ENCODE measurements at regions not wholly inside any gene's neighbourhood (a gene's known extent, or its start where the extent isn't known, plus 50 kb on each side); places are given as distances from the start of the nearest gene placed in this dataset.

GRCh38 chr2:60000686-60001085 lies 552.8 kb downstream of the BCL11A start:
- no peak overlapping the region for H3K27ac ChIP-seq (ENCODE audit: low read depth, low read length)
- H3K4me2 ChIP-seq (ENCODE audit: insufficient read depth, low read length): no peak overlapping the region
- H3K9me3 ChIP-seq (ENCODE audit: low read depth, low read length): no peaks in the 10 kb centered on the region
- TF ChIP-seq CTCF (IDR thresholded peaks at IDR 0.05; ENCODE audit: extremely low read depth, low read depth, low read length): no peak
- H4K20me1 ChIP-seq (ENCODE audit: insufficient read depth, low read length): no peaks in the 10 kb centered on the region
- H3K27me3 ChIP-seq (ENCODE audit: insufficient read depth, low read length): no peaks in the 10 kb centered on the region
- H3K79me2 ChIP-seq (ENCODE audit: insufficient read depth, low read length): no peaks in the 10 kb centered on the region
- no peaks in the 10 kb centered on the region for H3K36me3 ChIP-seq (ENCODE audit: insufficient read depth, low read length)
- H3K4me3 ChIP-seq (ENCODE audit: insufficient read depth, low read length): no peak overlapping the region
- H2AFZ ChIP-seq (ENCODE audit: low read length): no peak overlapping the region
- no peak for DNase-seq (ENCODE audit: insufficient read length, low spot score, missing footprints)
- H3K4me1 ChIP-seq (ENCODE audit: insufficient read depth, low read length): no peaks in the 10 kb centered on the region

GRCh38 chr2:59998324-59998723 lies 555.1 kb downstream of the BCL11A start:
- Histone ChIP-seq H3K9me3 (ENCODE audit: low read depth, low read length) (peaks cover 3% of the 10 kb centered on the region), H3K36me3 (ENCODE audit: insufficient read depth, low read length) (no peaks in the 10 kb centered on the region)
- DNase-seq (ENCODE audit: insufficient read length, low spot score, missing footprints): no peak

GRCh38 chr2:59997371-59997770 lies 556.1 kb downstream of the BCL11A start:
- H2AFZ ChIP-seq (ENCODE audit: low read length): no peak overlapping the region
- no peaks in the 10 kb centered on the region for H3K27me3 ChIP-seq (ENCODE audit: insufficient read depth, low read length)
- no peak for TF ChIP-seq CTCF (IDR thresholded peaks at IDR 0.05; ENCODE audit: extremely low read depth, low read depth, low read length)
- H3K27ac ChIP-seq (ENCODE audit: low read depth, low read length): no peak overlapping the region
- DNase-seq (ENCODE audit: insufficient read length, low spot score, missing footprints): no peak
- H3K4me3 ChIP-seq (ENCODE audit: insufficient read depth, low read length): no peak overlapping the region
- H3K9me3 ChIP-seq (ENCODE audit: low read depth, low read length): peaks cover 3% of the 10 kb centered on the region
- H4K20me1 ChIP-seq (ENCODE audit: insufficient read depth, low read length): no peaks in the 10 kb centered on the region
- no peak overlapping the region for H3K4me2 ChIP-seq (ENCODE audit: insufficient read depth, low read length)
- H3K4me1 ChIP-seq (ENCODE audit: insufficient read depth, low read length): no peaks in the 10 kb centered on the region
- H3K79me2 ChIP-seq (ENCODE audit: insufficient read depth, low read length): no peaks in the 10 kb centered on the region
- H3K36me3 ChIP-seq (ENCODE audit: insufficient read depth, low read length): no peaks in the 10 kb centered on the region

More at GRCh38 chr2:59998324-59998723, 555.1 kb downstream of the BCL11A start:
- Histone ChIP-seq H2AFZ (ENCODE audit: low read length) (no peak overlapping the region), H3K27me3 (ENCODE audit: insufficient read depth, low read length) (no peaks in the 10 kb centered on the region), H3K4me1 (ENCODE audit: insufficient read depth, low read length) (no peaks in the 10 kb centered on the region), H3K27ac (ENCODE audit: low read depth, low read length) (no peak overlapping the region), H3K4me3 (ENCODE audit: insufficient read depth, low read length) (no peak overlapping the region), H4K20me1 (ENCODE audit: insufficient read depth, low read length) (no peaks in the 10 kb centered on the region), H3K79me2 (ENCODE audit: insufficient read depth, low read length) (no peaks in the 10 kb centered on the region), H3K4me2 (ENCODE audit: insufficient read depth, low read length) (no peak overlapping the region)
- TF ChIP-seq CTCF (IDR thresholded peaks at IDR 0.05; ENCODE audit: extremely low read depth, low read depth, low read length): no peak

GRCh38 chr2:59996855-59997254 lies 556.6 kb downstream of the BCL11A start:
- no peak overlapping the region for H3K4me2 ChIP-seq (ENCODE audit: insufficient read depth, low read length)
- H3K9me3 ChIP-seq (ENCODE audit: low read depth, low read length): peaks cover 3% of the 10 kb centered on the region

More at GRCh38 chr2:59996855-59997254, 556.6 kb downstream of the BCL11A start:
- no peaks in the 10 kb centered on the region for H4K20me1 ChIP-seq (ENCODE audit: insufficient read depth, low read length)
- no peaks in the 10 kb centered on the region for H3K79me2 ChIP-seq (ENCODE audit: insufficient read depth, low read length)
- no peak overlapping the region for H3K27ac ChIP-seq (ENCODE audit: low read depth, low read length)
- H3K4me1 ChIP-seq (ENCODE audit: insufficient read depth, low read length): no peaks in the 10 kb centered on the region
- no peaks in the 10 kb centered on the region for H3K27me3 ChIP-seq (ENCODE audit: insufficient read depth, low read length)
- no peak overlapping the region for H3K4me3 ChIP-seq (ENCODE audit: insufficient read depth, low read length)
- no peak for DNase-seq (ENCODE audit: insufficient read length, low spot score, missing footprints)
- no peak for TF ChIP-seq CTCF (IDR thresholded peaks at IDR 0.05; ENCODE audit: extremely low read depth, low read depth, low read length)
- H3K36me3 ChIP-seq (ENCODE audit: insufficient read depth, low read length): no peaks in the 10 kb centered on the region
- no peak overlapping the region for H2AFZ ChIP-seq (ENCODE audit: low read length)

Measured in osteoblast (primary cell).